CD4-positive, alpha-beta T cell treated with Interleukin-12 subunit alpha and Interleukin-12 subunit beta, for 1 hour (primary cell): ENCODE measurements at regions not wholly inside any gene's neighbourhood (a gene's known extent, or its start where the extent isn't known, plus 50 kb on each side); places are given as distances from the start of the nearest gene placed in this dataset.

Source experiments
- DNase-seq: peaks from one replicate; pipeline ENCODE4 v3.0.0-alpha.2; 2020

- DNase-seq: no peak
These were observed 417.9 kb downstream of the IPMK start for GRCh38 chr10:57849691-57850357.

GRCh38 chr10:57846307-57847065 is 421.2 kb downstream of the IPMK start:
- DNase-seq: no peak

- DNase-seq: no peak
These were observed 423.2 kb downstream of the IPMK start for GRCh38 chr10:57844387-57844998.

- DNase-seq: no peak
These were observed 436.7 kb downstream of the IPMK start for GRCh38 chr10:57830877-57831560.

- DNase-seq: no peak
These were observed 442.7 kb downstream of the IPMK start for GRCh38 chr10:57825015-57825414.

- no peak for DNase-seq
These were observed 444.3 kb downstream of the IPMK start for GRCh38 chr10:57823398-57823797.

GRCh38 chr10:57822965-57823364 is 444.7 kb downstream of the IPMK start:
- DNase-seq: no peak

GRCh38 chr10:57818522-57818921 is 449.2 kb downstream of the IPMK start:
- no peak for DNase-seq

GRCh38 chr10:57817741-57818140 is 450.0 kb downstream of the IPMK start:
- no peak for DNase-seq

GRCh38 chr10:57815949-57816348 is 451.7 kb downstream of the IPMK start:
- DNase-seq: no peak

GRCh38 chr10:57809961-57810360 is 457.7 kb downstream of the IPMK start:
- DNase-seq: no peak

GRCh38 chr10:57807906-57808305 is 459.8 kb downstream of the IPMK start:
- no peak for DNase-seq

GRCh38 chr10:57806675-57807074 is 461.0 kb downstream of the IPMK start:
- no peak for DNase-seq

- no peak for DNase-seq
These were observed 468.1 kb downstream of the IPMK start for GRCh38 chr10:57799625-57800024.

- no peak for DNase-seq
These were observed 468.9 kb downstream of the IPMK start for GRCh38 chr10:57798830-57799229.

- no peak for DNase-seq
These were observed 476.1 kb downstream of the IPMK start for GRCh38 chr10:57791546-57791945.

- DNase-seq: no peak
These were observed 477.0 kb downstream of the IPMK start for GRCh38 chr10:57790703-57791102.

- no peak for DNase-seq
These were observed 479.6 kb downstream of the IPMK start for GRCh38 chr10:57788117-57788516.

GRCh38 chr10:57786850-57787750 is 480.6 kb downstream of the IPMK start:
- no peak for DNase-seq

GRCh38 chr10:57786331-57786730 is 481.4 kb downstream of the IPMK start:
- DNase-seq: no peak

- DNase-seq: no peak
These were observed 482.1 kb downstream of the IPMK start for GRCh38 chr10:57785546-57785945.

- DNase-seq: no peak
These were observed 482.6 kb downstream of the IPMK start for GRCh38 chr10:57785068-57785467.
